ENCODE measurements at regions not wholly inside any gene's neighbourhood (a gene's known extent, or its start where the extent isn't known, plus 50 kb on each side); places are given as distances from the start of the nearest gene placed in this dataset.

DNA sequence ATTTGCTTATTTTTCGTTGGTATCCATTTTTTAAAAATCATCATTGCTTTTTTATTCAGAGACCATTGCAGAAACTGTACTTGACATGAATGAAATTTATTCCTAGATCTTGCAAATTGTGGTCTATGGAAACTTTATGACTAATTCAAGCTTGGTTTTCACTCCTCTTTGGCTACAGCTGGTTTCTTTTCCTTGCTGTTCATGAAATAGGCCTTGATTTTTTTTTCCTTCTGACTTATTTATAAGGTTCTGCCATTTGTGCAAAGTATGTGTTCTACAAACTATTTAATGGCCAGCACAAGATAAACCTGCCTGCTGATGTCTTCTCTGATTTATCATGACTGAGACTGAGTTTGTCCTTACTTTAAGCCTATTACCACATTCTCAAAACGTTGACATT, 764.0 kb upstream of the SLITRK5 start:
- no peak for TF ChIP-seq EZH2 (IDR thresholded peaks at IDR 0.05; ENCODE audit: low read length)
- TF ChIP-seq, protein P1, sequence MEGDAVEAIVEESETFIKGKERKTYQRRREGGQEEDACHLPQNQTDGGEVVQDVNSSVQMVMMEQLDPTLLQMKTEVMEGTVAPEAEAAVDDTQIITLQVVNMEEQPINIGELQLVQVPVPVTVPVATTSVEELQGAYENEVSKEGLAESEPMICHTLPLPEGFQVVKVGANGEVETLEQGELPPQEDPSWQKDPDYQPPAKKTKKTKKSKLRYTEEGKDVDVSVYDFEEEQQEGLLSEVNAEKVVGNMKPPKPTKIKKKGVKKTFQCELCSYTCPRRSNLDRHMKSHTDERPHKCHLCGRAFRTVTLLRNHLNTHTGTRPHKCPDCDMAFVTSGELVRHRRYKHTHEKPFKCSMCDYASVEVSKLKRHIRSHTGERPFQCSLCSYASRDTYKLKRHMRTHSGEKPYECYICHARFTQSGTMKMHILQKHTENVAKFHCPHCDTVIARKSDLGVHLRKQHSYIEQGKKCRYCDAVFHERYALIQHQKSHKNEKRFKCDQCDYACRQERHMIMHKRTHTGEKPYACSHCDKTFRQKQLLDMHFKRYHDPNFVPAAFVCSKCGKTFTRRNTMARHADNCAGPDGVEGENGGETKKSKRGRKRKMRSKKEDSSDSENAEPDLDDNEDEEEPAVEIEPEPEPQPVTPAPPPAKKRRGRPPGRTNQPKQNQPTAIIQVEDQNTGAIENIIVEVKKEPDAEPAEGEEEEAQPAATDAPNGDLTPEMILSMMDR (optimal IDR thresholded peaks at IDR 0.05 in 1 of 3, IDR thresholded peaks at IDR 0.05 in 1 of 3, conservative IDR thresholded peaks at IDR 0.05 in 1 of 3; ENCODE audit: extremely low read depth in 1 of 3, insufficient read depth in 2 of 3, low read length in 3 of 3) = no peak
